ENCODE measurements at regions not wholly inside any gene's neighbourhood (a gene's known extent, or its start where the extent isn't known, plus 50 kb on each side); places are given as distances from the start of the nearest gene placed in this dataset.

- TF ChIP-seq, protein P1, sequence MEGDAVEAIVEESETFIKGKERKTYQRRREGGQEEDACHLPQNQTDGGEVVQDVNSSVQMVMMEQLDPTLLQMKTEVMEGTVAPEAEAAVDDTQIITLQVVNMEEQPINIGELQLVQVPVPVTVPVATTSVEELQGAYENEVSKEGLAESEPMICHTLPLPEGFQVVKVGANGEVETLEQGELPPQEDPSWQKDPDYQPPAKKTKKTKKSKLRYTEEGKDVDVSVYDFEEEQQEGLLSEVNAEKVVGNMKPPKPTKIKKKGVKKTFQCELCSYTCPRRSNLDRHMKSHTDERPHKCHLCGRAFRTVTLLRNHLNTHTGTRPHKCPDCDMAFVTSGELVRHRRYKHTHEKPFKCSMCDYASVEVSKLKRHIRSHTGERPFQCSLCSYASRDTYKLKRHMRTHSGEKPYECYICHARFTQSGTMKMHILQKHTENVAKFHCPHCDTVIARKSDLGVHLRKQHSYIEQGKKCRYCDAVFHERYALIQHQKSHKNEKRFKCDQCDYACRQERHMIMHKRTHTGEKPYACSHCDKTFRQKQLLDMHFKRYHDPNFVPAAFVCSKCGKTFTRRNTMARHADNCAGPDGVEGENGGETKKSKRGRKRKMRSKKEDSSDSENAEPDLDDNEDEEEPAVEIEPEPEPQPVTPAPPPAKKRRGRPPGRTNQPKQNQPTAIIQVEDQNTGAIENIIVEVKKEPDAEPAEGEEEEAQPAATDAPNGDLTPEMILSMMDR (IDR thresholded peaks at IDR 0.05) = no peak
- TF ChIP-seq POLR2A (IDR thresholded peaks at IDR 0.05) = no peak
These were observed 556.7 kb downstream of the TYW1 start for GRCh38 chr7:67553378-67553777.
